Activated naive CD4-positive, alpha-beta T cell treated with anti-CD3 and anti-CD28 coated beads for 36 hours (primary cell): ENCODE measurements at regions not wholly inside any gene's neighbourhood (a gene's known extent, or its start where the extent isn't known, plus 50 kb on each side); places are given as distances from the start of the nearest gene placed in this dataset.

Experiments
- CTCF ChIA-PET: fragments of 350-600 bp; sonication (Branson Sonifier 250); formaldehyde crosslinking; loops from one replicate; lab custom pipeline; 2021; ENCODE audit warnings: antibody characterized with exemption; lab: Charles Lee
- DNase-seq: peaks from one replicate; pipeline ENCODE4 v3.0.0-alpha.2; 2020
- H3K27ac Mint-ChIP-seq: one replicate; pipeline ENCODE4 v1.8.0; 2021; ENCODE audit warnings: mild to moderate bottlenecking, mixed read lengths
- H3K27me3 Mint-ChIP-seq: one replicate; pipeline ENCODE4 v1.8.0; 2021; ENCODE audit warnings: low read depth, mixed read lengths
- H3K36me3 Mint-ChIP-seq: one replicate; pipeline ENCODE4 v1.8.0; 2021; ENCODE audit warnings: low read depth, mixed read lengths
- H3K4me1 Mint-ChIP-seq: one replicate; pipeline ENCODE4 v1.8.0; 2021; ENCODE audit warnings: low read depth, mixed read lengths
- H3K4me3 Mint-ChIP-seq: one replicate; pipeline ENCODE4 v1.8.0; 2021; ENCODE audit warnings: mild to moderate bottlenecking, moderate library complexity, mixed read lengths
- H3K9me3 Mint-ChIP-seq: one replicate; pipeline ENCODE4 v1.8.0; 2021; ENCODE audit warnings: mixed read lengths
- intact Hi-C: fragments of 100-400 bp; cut with micrococcal nuclease; formaldehyde crosslinking; loops from one replicate; pipeline ENCODE4 v1.15.1; 2023

DNA sequence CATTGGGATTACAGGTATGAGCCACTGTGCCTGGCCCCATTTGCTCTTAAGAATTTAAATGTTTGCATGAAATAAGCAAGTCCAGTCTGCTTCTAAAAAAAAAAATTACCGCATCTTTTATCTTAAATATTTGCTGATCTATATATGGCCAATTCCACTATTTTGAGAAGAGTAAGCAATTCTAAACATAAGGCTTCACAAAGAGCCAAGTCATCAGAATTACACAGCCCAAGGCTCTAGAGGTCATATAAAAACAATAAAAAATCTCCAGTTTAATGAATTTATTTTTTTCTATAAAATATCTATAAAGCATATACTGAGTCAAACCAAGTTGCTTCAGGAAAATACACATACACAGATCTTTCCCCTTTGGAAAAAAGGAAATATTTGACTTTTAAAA lies 79.0 kb upstream of the CPNE8 start:
- Mint-ChIP-seq H3K36me3 (no peaks in the 10 kb centered on the region), H3K4me3 (no peak overlapping the region), H3K27me3 (no peaks in the 10 kb centered on the region), H3K9me3 (peaks cover 17% of the 10 kb centered on the region), H3K27ac (no peak overlapping the region), H3K4me1 (no peaks in the 10 kb centered on the region)
- no peak for DNase-seq
- CTCF ChIA-PET: no interaction called here
- intact Hi-C loops: no loop called here

DNA sequence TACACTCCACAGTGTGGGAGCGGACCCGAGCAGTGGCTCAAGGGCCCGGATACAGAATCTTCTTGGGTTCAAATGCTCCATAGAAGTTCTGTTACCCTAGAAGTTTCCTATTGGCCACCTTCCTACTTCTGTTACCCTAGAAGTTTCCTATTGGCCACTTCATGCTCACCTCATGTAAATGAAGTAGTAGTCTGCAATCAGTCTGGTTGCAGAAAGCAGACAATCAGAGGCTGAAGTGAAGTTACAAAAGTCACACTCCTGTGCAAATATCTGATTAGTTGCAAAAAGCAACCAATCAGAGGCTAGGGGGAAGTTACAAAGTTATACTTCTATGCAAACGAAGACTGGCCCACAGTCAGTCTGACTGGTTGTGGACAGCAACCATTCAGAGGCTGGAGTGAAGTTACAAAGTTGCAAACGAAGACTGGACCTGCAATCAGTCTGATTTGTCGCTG lies 77.8 kb upstream of the CPNE8 start:
- no peak for DNase-seq
- intact Hi-C loops: no loop called here
- H3K36me3 Mint-ChIP-seq: no peaks in the 10 kb centered on the region
- no peaks in the 10 kb centered on the region for H3K4me1 Mint-ChIP-seq
- no peak overlapping the region for H3K27ac Mint-ChIP-seq
- no peak overlapping the region for H3K4me3 Mint-ChIP-seq
- H3K27me3 Mint-ChIP-seq: no peaks in the 10 kb centered on the region
- CTCF ChIA-PET: no interaction called here
- peaks cover 17% of the 10 kb centered on the region for H3K9me3 Mint-ChIP-seq

DNA sequence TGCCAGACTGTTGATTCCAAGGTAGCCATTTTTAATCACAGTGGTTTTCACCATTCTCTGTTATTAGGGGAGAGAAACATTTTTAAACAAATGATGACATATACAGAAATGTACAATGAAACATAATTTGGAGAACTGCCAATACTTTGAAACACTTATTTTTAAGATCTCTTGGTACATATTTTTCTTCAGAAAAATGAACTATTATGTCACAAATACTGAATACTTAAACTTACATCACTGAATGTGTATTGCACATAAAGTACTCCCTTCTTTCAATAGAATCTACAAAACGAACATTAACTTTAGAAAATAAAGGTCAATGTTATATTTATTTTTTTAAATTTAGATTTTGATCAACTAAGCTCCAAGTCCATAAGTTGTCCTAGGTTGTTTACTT lies 71.7 kb upstream of the CPNE8 start:
- peaks cover 2% of the 10 kb centered on the region for H3K27me3 Mint-ChIP-seq
- peaks cover 7% of the 10 kb centered on the region for H3K9me3 Mint-ChIP-seq
- H3K36me3 Mint-ChIP-seq: no peaks in the 10 kb centered on the region
- H3K27ac Mint-ChIP-seq: no peak overlapping the region
- no peak for DNase-seq
- H3K4me1 Mint-ChIP-seq: no peaks in the 10 kb centered on the region
- intact Hi-C loops: no loop called here
- CTCF ChIA-PET: no interaction called here
- no peak overlapping the region for H3K4me3 Mint-ChIP-seq

DNA sequence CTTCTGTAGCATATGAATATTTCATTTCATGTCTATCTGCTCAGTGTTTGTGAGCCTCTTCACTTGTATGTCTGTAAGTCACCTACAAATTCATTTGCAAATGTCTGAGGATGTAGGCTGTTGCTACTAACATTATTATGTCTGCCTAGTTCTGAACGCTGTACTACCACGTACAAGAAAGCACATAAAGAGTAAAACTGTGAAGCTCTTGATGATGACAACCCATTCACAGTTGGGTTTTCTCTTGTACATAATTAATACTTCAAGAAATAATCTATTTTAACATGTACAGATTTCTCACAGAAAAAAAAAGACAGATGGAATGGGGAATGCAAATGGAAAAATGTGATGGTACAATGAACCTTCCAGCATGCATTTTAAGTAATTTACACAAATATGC lies 64.3 kb upstream of the CPNE8 start:
- H3K9me3 Mint-ChIP-seq: peaks cover 3% of the 10 kb centered on the region
- no peak for DNase-seq
- H3K27ac Mint-ChIP-seq: no peak overlapping the region

DNA sequence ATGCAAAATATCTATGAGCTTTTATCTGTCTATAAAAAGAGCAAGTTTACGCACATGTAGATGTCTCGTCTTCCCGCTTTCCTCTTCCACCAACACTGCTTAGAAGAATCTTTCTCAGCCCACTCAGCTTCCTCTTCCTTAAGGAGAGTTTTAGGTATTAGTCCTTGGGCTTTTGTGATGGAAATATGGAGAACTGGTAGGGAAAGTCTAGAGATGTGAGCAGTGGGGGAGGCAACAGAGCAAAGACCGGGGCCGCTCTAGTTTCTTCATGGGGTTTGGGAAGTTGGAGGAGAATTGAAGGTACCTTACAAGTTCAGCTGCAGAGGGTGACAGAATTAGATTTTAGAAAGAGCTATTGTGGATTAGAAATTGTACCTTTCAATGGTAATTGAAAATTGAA lies 56.3 kb upstream of the CPNE8 start:
- no peaks in the 10 kb centered on the region for H3K4me1 Mint-ChIP-seq
- CTCF ChIA-PET: interaction anchor here (1.2 kb wide), 1 partner anchor 70 kb away, joined by 8 read pairs; no protein-coding TSS in a partner anchor
- no peaks in the 10 kb centered on the region for H3K36me3 Mint-ChIP-seq
- no peaks in the 10 kb centered on the region for H3K9me3 Mint-ChIP-seq
- no peak for DNase-seq
- no peak overlapping the region for H3K27ac Mint-ChIP-seq
- H3K4me3 Mint-ChIP-seq: no peak overlapping the region
- H3K27me3 Mint-ChIP-seq: no peaks in the 10 kb centered on the region
- intact Hi-C loops: no loop called here

More for the DNA sequence above, 64.3 kb upstream of the CPNE8 start:
- CTCF ChIA-PET: interaction anchor here (0.6 kb wide), 1 partner anchor 555 kb away, joined by 3 read pairs; no protein-coding TSS in a partner anchor
- no peaks in the 10 kb centered on the region for H3K4me1 Mint-ChIP-seq
- H3K4me3 Mint-ChIP-seq: no peak overlapping the region
- peaks cover 2% of the 10 kb centered on the region for H3K27me3 Mint-ChIP-seq
- intact Hi-C loops: no loop called here
- no peaks in the 10 kb centered on the region for H3K36me3 Mint-ChIP-seq

DNA sequence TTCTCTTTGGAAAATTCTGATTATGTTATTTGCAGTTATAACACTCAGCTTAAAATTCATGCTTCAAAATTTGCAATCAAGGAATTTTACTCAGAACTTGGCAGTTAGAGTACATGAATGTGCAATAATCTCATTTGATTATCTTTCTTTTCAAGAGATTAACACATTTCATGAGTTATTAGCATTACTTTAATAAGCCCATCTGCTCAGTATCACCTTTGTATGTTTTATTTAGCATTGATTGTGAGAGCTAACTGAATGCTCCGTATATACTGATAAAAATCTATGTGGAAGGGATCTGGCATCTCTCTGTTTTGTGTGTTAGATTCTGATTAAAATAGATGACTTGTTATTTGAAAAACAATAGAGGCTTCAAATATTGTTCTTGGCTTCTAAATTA lies 55.6 kb upstream of the CPNE8 start:
- intact Hi-C loops: no loop called here
- H3K36me3 Mint-ChIP-seq: no peaks in the 10 kb centered on the region
- CTCF ChIA-PET: interaction anchor here (1.2 kb wide), 1 partner anchor 70 kb away, joined by 8 read pairs; no protein-coding TSS in a partner anchor
- no peak for DNase-seq
- no peak overlapping the region for H3K4me3 Mint-ChIP-seq
- H3K27ac Mint-ChIP-seq: no peak overlapping the region
- no peaks in the 10 kb centered on the region for H3K9me3 Mint-ChIP-seq
- H3K27me3 Mint-ChIP-seq: no peaks in the 10 kb centered on the region
- H3K4me1 Mint-ChIP-seq: no peaks in the 10 kb centered on the region

DNA sequence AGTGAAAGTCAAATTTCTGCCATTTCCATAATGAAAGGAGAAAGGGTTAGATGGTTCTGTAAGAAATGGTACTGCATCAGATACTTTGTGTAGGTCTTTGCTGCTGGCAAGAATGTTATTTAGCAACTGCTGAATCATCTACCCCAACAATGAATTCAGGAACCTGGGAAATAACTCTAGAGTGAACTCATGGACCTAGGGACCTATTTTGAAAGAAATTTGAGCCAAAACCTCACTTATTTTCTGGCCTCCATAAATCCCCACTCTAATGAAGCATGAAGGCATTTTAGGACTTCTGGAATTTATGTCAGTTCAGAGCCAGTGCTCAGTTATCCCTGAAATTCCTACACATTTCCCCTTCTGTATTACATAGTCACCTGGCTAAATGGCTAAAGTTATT lies 50.9 kb upstream of the CPNE8 start:
- no peak overlapping the region for H3K4me3 Mint-ChIP-seq
- no peak overlapping the region for H3K27ac Mint-ChIP-seq
- H3K9me3 Mint-ChIP-seq: no peaks in the 10 kb centered on the region
- no peaks in the 10 kb centered on the region for H3K27me3 Mint-ChIP-seq
- H3K4me1 Mint-ChIP-seq: no peaks in the 10 kb centered on the region
- no peak for DNase-seq
- H3K36me3 Mint-ChIP-seq: no peaks in the 10 kb centered on the region
- intact Hi-C loops: no loop called here
- CTCF ChIA-PET: interaction anchor here (0.6 kb wide), 1 partner anchor 292 kb away, joined by 4 read pairs; no protein-coding TSS in a partner anchor
